Trophoblast cell (in vitro differentiated cells and primary cell): ENCODE measurements at regions not wholly inside any gene's neighbourhood (a gene's known extent, or its start where the extent isn't known, plus 50 kb on each side); places are given as distances from the start of the nearest gene placed in this dataset.
"Not testable (repeated sequence)": the region's sequence is repeated elsewhere in the genome, so short reads cannot be mapped to it uniquely, and the experiment has no call there.

Source experiments
- DNase-seq, 2 donors: peaks; one replicate each; pipeline ENCODE4 v3.0.0-alpha.2; 2016
- H2AFZ ChIP-seq: 2 replicates; pipeline ENCODE4 v1.6.1; 2013; ENCODE audit warnings: low read length, moderate library complexity, mild to moderate bottlenecking; ENCODE audit not compliant: insufficient read depth, poor library complexity
- H2AK5ac ChIP-seq: 2 replicates; pipeline ENCODE4 v1.6.1; 2013; ENCODE audit warnings: mild to moderate bottlenecking, low read length
- H2BK120ac ChIP-seq: 2 replicates; pipeline ENCODE4 v1.6.1; 2013; ENCODE audit warnings: low read length, mild to moderate bottlenecking, moderate library complexity; ENCODE audit not compliant: insufficient read depth, poor library complexity
- H2BK12ac ChIP-seq: 2 replicates; pipeline ENCODE4 v1.6.1; 2013; ENCODE audit warnings: mild to moderate bottlenecking, low read length, moderate library complexity
- H2BK5ac ChIP-seq: 2 replicates; pipeline ENCODE4 v1.6.1; 2013; ENCODE audit warnings: low read length, low read depth, moderate library complexity, mild to moderate bottlenecking; ENCODE audit not compliant: poor library complexity
- H3K14ac ChIP-seq: 2 replicates; pipeline ENCODE4 v1.6.1; 2013; ENCODE audit warnings: mild to moderate bottlenecking, low read length
- H3K18ac ChIP-seq: 2 replicates; pipeline ENCODE4 v1.6.1; 2013; ENCODE audit warnings: mild to moderate bottlenecking, low read length
- H3K23ac ChIP-seq: 2 replicates; pipeline ENCODE4 v1.6.1; 2013; ENCODE audit warnings: low read length
- H3K27ac ChIP-seq: 2 replicates; pipeline ENCODE4 v1.5.1; 2013; ENCODE audit warnings: low read depth, mild to moderate bottlenecking, inconsistent platforms, low read length, moderate library complexity
- H3K27me3 ChIP-seq: 2 replicates; pipeline ENCODE4 v1.6.1; 2013; ENCODE audit warnings: inconsistent platforms, mild to moderate bottlenecking, low read length, moderate library complexity; ENCODE audit not compliant: insufficient read depth
- H3K36me3 ChIP-seq, 2 experiments: 1 replicate in 1 of 2; 2 replicates in 1 of 2; pipeline ENCODE4 v1.6.1; 2013; ENCODE audit warnings: low read length in 2 of 2, mild to moderate bottlenecking in 2 of 2, moderate library complexity in 1 of 2; ENCODE audit not compliant: insufficient read depth in 2 of 2, control insufficient read depth in 1 of 2
- H3K4ac ChIP-seq: 2 replicates; pipeline ENCODE4 v1.6.1; 2013; ENCODE audit warnings: low read depth, mild to moderate bottlenecking, low read length, moderate library complexity
- H3K4me1 ChIP-seq, 2 experiments: 1 replicate in 1 of 2; 2 replicates in 1 of 2; pipeline ENCODE4 v1.6.1; 2013; ENCODE audit warnings: low read length in 2 of 2, mild to moderate bottlenecking in 2 of 2, moderate library complexity in 1 of 2; ENCODE audit not compliant: insufficient read depth in 2 of 2, control insufficient read depth in 1 of 2
- H3K4me2 ChIP-seq: 2 replicates; pipeline ENCODE4 v1.6.1; 2013; ENCODE audit warnings: inconsistent platforms, mild to moderate bottlenecking, low read length, moderate library complexity
- H3K4me3 ChIP-seq: 2 replicates; pipeline ENCODE4 v1.5.1; 2013; ENCODE audit warnings: mild to moderate bottlenecking, low read depth, low read length, inconsistent platforms
- H3K79me1 ChIP-seq: one replicate; pipeline ENCODE4 v1.6.1; 2013; ENCODE audit warnings: low read length
- H3K79me2 ChIP-seq: 2 replicates; pipeline ENCODE4 v1.6.1; 2013; ENCODE audit warnings: low read length, mild to moderate bottlenecking; ENCODE audit not compliant: control insufficient read depth, insufficient read depth, poor library complexity
- H3K9ac ChIP-seq: 2 replicates; pipeline ENCODE4 v1.6.1; 2013; ENCODE audit warnings: mild to moderate bottlenecking, low read length
- H3K9me3 ChIP-seq: 2 replicates; pipeline ENCODE4 v1.6.1; 2013; ENCODE audit warnings: low read depth, mild to moderate bottlenecking, control low read depth, inconsistent platforms, low read length; ENCODE audit not compliant: insufficient read depth
- H4K12ac ChIP-seq: 2 replicates; pipeline ENCODE4 v1.6.1; 2013; ENCODE audit warnings: low read depth, mild to moderate bottlenecking, low read length, moderate library complexity
- H4K8ac ChIP-seq: 2 replicates; pipeline ENCODE4 v1.6.1; 2013; ENCODE audit warnings: low read depth, mild to moderate bottlenecking, low read length, moderate library complexity
- H4K91ac ChIP-seq: one replicate; pipeline ENCODE4 v1.6.1; 2013; ENCODE audit warnings: low read depth, mild to moderate bottlenecking, low read length, moderate library complexity
- WGBS: extraction: QIAGEN DNeasy Blood & Tissue Kit; methylation state at CpG from one replicate; pipeline ENCODE4 v1.1.7; 2013; ENCODE audit warnings: missing lambda C conversion rate; ENCODE audit not compliant: insufficient read length, insufficient coverage; ENCODE audit errors: extremely low coverage; 5-methylcytosine and 5-hydroxymethylcytosine counted together

DNA sequence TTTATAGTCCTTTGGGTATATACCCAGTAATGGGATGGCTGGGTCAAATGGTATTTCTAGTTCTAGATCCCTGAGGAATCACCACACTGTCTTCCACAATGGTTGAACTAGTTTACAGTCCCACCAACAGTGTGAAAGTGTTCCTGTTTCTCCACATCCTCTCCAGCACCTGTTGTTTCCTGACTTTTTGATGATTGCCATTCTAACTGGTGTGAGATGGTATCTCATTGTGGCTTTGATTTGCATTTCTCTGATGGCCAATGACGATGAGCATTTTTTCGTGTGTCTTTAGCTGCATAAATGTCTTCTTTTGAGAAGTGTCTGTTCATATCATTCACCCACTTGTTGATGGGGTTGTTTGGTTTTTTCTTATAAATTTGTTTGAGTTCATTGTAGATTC, 612.5 kb upstream of the SGCD start:
- H4K12ac ChIP-seq, H3K18ac ChIP-seq, H2AFZ ChIP-seq, H4K8ac ChIP-seq, H3K79me2 ChIP-seq, H3K9ac ChIP-seq, H3K4ac ChIP-seq, H3K23ac ChIP-seq, H3K4me2 ChIP-seq, H2AK5ac ChIP-seq, H3K4me1 ChIP-seq, H3K79me1 ChIP-seq, H3K4me3 ChIP-seq, H3K27ac ChIP-seq, H2BK120ac ChIP-seq, H2BK5ac ChIP-seq, H3K36me3 ChIP-seq, H3K14ac ChIP-seq, H3K9me3 ChIP-seq, DNase-seq, H2BK12ac ChIP-seq, H3K27me3 ChIP-seq, H4K91ac ChIP-seq: not testable (repeated sequence)
- no CpG with 5 or more reads among the region's 2 CpGs for WGBS

- Histone ChIP-seq H3K27me3 (peaks cover 45% of the 10 kb centered on the region), H2AFZ (no peak overlapping the region), H3K23ac (no peak overlapping the region), H3K18ac (no peak overlapping the region), H4K8ac (no peak overlapping the region), H3K79me1 (no peaks in the 10 kb centered on the region), H3K4me3 (no peak overlapping the region), H3K27ac (no peak overlapping the region), H2BK5ac (no peak overlapping the region), H3K4ac (no peak overlapping the region), H3K14ac (no peak overlapping the region), H3K9ac (no peak overlapping the region), H4K12ac (no peak overlapping the region), H2BK12ac (no peak overlapping the region), H4K91ac (no peak overlapping the region), H3K79me2 (no peaks in the 10 kb centered on the region), H3K4me1 (peaks cover 6% of the 10 kb centered on the region in 2 experiments), H2BK120ac (no peak overlapping the region), H3K4me2 (no peak overlapping the region), H3K36me3 (no peaks in the 10 kb centered on the region), H2AK5ac (no peak overlapping the region), H3K9me3 (peaks cover 3% of the 10 kb centered on the region)
- WGBS: no CpG with 5 or more reads among the region's 8 CpGs
- DNase-seq: peak in 1 of 2 donors; percentile 30
Measured at GRCh38 chr5:155726267-155726666, 600.7 kb upstream of the SGCD start.

DNA sequence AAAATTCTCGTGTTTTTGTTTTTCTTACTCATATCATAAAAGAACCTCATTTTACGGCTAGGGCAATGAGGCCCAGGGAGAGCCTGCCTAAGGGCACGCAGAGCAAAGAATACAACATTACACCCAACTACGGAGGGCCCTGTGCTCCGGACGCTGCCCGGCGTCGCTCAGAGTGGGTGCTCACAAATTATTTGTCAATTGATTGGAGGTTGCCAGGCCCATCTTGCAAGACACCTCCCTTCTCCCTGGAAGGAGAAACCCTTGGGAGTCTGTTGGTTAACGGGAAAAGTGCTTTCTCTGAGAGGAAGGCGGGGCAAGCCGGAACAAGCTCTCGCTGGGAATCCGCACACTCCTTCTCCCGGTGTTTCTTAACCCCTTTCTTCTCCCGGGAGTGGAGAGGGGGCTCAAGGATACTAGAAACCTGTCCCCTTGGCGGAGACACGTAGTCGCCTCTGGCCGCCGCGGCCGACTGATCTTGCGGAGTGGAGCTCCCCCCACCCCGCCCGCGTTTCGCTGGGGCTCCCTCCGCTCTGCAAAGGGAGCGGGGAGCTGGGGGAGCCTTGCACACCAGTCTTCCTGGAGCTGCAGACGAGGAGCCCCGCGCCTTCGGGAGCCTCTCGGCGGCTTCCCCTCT, 599.3 kb upstream of the SGCD start:
- no peak for DNase-seq
- Histone ChIP-seq H4K8ac (no peak overlapping the region), H2BK12ac (no peak overlapping the region), H3K9ac (no peak overlapping the region), H3K79me1 (no peaks in the 10 kb centered on the region), H4K12ac (no peak overlapping the region), H2AFZ (no peak overlapping the region), H3K27ac (no peak overlapping the region), H2BK5ac (no peak overlapping the region), H3K23ac (no peak overlapping the region), H3K79me2 (no peaks in the 10 kb centered on the region), H3K4me3 (peak overlapping the region; percentile 54), H3K14ac (no peak overlapping the region), H3K4me2 (peak overlapping the region; percentile 73), H3K18ac (no peak overlapping the region), H3K4me1 (peaks cover 6% of the 10 kb centered on the region in 2 experiments), H3K4ac (no peak overlapping the region), H3K27me3 (peaks cover 50% of the 10 kb centered on the region), H2AK5ac (no peak overlapping the region), H3K9me3 (peaks cover 3% of the 10 kb centered on the region), H2BK120ac (no peak overlapping the region), H4K91ac (no peak overlapping the region), H3K36me3 (no peaks in the 10 kb centered on the region)
- WGBS: no CpG with 5 or more reads among the region's 36 CpGs

- H2AK5ac ChIP-seq: no peak overlapping the region
- peak overlapping the region; percentile 73 for H3K4me2 ChIP-seq
- no peak overlapping the region for H3K4ac ChIP-seq
- H3K79me2 ChIP-seq: no peaks in the 10 kb centered on the region
- H3K4me1 ChIP-seq: peaks cover 6% of the 10 kb centered on the region in 2 experiments
- H3K79me1 ChIP-seq: no peaks in the 10 kb centered on the region
- no peak overlapping the region for H3K14ac ChIP-seq
- H2BK12ac ChIP-seq: no peak overlapping the region
- H3K27ac ChIP-seq: no peak overlapping the region
- H3K9me3 ChIP-seq: peaks cover 3% of the 10 kb centered on the region
- H3K23ac ChIP-seq: no peak overlapping the region
- peaks cover 51% of the 10 kb centered on the region for H3K27me3 ChIP-seq
- H2BK120ac ChIP-seq: no peak overlapping the region
- H4K12ac ChIP-seq: no peak overlapping the region
- H3K4me3 ChIP-seq: peak overlapping the region; percentile 57
- H2AFZ ChIP-seq: no peak overlapping the region
- H4K8ac ChIP-seq: no peak overlapping the region
- no peaks in the 10 kb centered on the region for H3K36me3 ChIP-seq
- no peak for DNase-seq
- H3K9ac ChIP-seq: no peak overlapping the region
- H4K91ac ChIP-seq: no peak overlapping the region
- no peak overlapping the region for H3K18ac ChIP-seq
- WGBS: no CpG with 5 or more reads among the region's 83 CpGs
- H2BK5ac ChIP-seq: no peak overlapping the region
Measured at GRCh38 chr5:155728146-155728856, 598.7 kb upstream of the SGCD start.
